Sciatic nerve (tissue), 2 donors: ENCODE measurements at regions not wholly inside any gene's neighbourhood (a gene's known extent, or its start where the extent isn't known, plus 50 kb on each side); places are given as distances from the start of the nearest gene placed in this dataset.

Experiments
- ATAC-seq: fragments of 200-7000 bp; cut with Tn5 transposase; one replicate; pipeline ENCODE4 v1.9.1; 2020; ENCODE audit warnings: mild to moderate bottlenecking, moderate library complexity
- DNase-seq: peaks from one replicate; pipeline ENCODE4 v3.0.0-alpha.2; 2020; ENCODE audit warnings: low spot score
- intact Hi-C: fragments of 100-400 bp; cut with DNase I; formaldehyde crosslinking; loops from one replicate; pipeline ENCODE4 v1.14.2; 2022
- donor health status: DM: no; HTN: no; CAD: no.
- donor health status: DM: no; HTN: no; CAD: no.

- no peak for DNase-seq
These were observed 50.5 kb upstream of the NRP1 start for GRCh38 chr10:33385015-33385414.

More at GRCh38 chr10:33385015-33385414, 50.5 kb upstream of the NRP1 start:
- ATAC-seq: no peak
- intact Hi-C loops: no loop called here
